Keratinocyte (primary cell): ENCODE measurements at regions not wholly inside any gene's neighbourhood (a gene's known extent, or its start where the extent isn't known, plus 50 kb on each side); places are given as distances from the start of the nearest gene placed in this dataset.

Experiments used
- DNase-seq: peaks from one replicate; pipeline ENCODE4 v3.0.0-alpha.2; 2011; ENCODE audit warnings: low read depth, missing footprints, low spot score
- FAIRE-seq: peaks from 2 replicates; lab custom pipeline; 2011; peaks lifted over from hg19 to GRCh38; lab: Jason Lieb, UNC
- H2AFZ ChIP-seq: 2 replicates; pipeline ENCODE4 v1.6.0; 2012; ENCODE audit warnings: low read length, control low read depth, inconsistent platforms; ENCODE audit not compliant: control insufficient read depth
- H3K27ac ChIP-seq: 2 replicates; pipeline ENCODE4 v1.5.1; 2011; ENCODE audit warnings: low read length; ENCODE audit not compliant: control insufficient read depth, insufficient read depth
- H3K27me3 ChIP-seq: 3 replicates; pipeline ENCODE4 v1.6.0; 2011; ENCODE audit warnings: low read length; ENCODE audit not compliant: control insufficient read depth, insufficient read depth; ENCODE audit errors: extremely low read depth
- H3K36me3 ChIP-seq, 2 experiments: 2 replicates in 1 of 2; 3 replicates in 1 of 2; pipeline ENCODE4 v1.5.1; 2011; ENCODE audit warnings: low read length in 2 of 2, mild to moderate bottlenecking in 1 of 2; ENCODE audit not compliant: control insufficient read depth in 2 of 2, insufficient read depth in 2 of 2; ENCODE audit errors: extremely low read depth in 1 of 2
- H3K4me1 ChIP-seq: 3 replicates; pipeline ENCODE4 v1.5.1; 2011; ENCODE audit warnings: low read length; ENCODE audit not compliant: control insufficient read depth, insufficient read depth; ENCODE audit errors: extremely low read depth
- H3K4me2 ChIP-seq: 3 replicates; pipeline ENCODE4 v1.6.0; 2011; ENCODE audit warnings: low read depth, low read length; ENCODE audit not compliant: control insufficient read depth, insufficient read depth; ENCODE audit errors: extremely low read depth
- H3K4me3 ChIP-seq, 3 experiments: fragments of 200-600 bp in 1 of 3; sonication (generic) in 1 of 3; 2 replicates in 2 of 3; 3 replicates in 1 of 3; pipeline ENCODE4 v1.5.1; 2011 to 2016; ENCODE audit warnings: low read length in 3 of 3, mild to moderate bottlenecking in 3 of 3, control low read depth in 2 of 3, inconsistent platforms in 1 of 3, low read depth in 1 of 3, mixed read lengths in 1 of 3, mixed run types in 1 of 3, moderate library complexity in 1 of 3; ENCODE audit not compliant: control insufficient read depth in 2 of 3, insufficient read depth in 2 of 3; ENCODE audit errors: extremely low read depth in 1 of 3
- H3K79me2 ChIP-seq: 2 replicates; pipeline ENCODE4 v1.6.0; 2012; ENCODE audit warnings: low read length; ENCODE audit not compliant: control insufficient read depth, insufficient read depth
- H3K9ac ChIP-seq: 3 replicates; pipeline ENCODE4 v1.6.0; 2011; ENCODE audit warnings: low read length; ENCODE audit not compliant: control insufficient read depth, insufficient read depth; ENCODE audit errors: extremely low read depth
- H3K9me1 ChIP-seq: 3 replicates; pipeline ENCODE4 v1.6.0; 2011; ENCODE audit warnings: low read length; ENCODE audit not compliant: control insufficient read depth, insufficient read depth; ENCODE audit errors: extremely low read depth
- H3K9me3 ChIP-seq: 2 replicates; pipeline ENCODE4 v1.5.1; 2012; ENCODE audit warnings: low read depth, low read length; ENCODE audit not compliant: control insufficient read depth
- H4K20me1 ChIP-seq: 3 replicates; pipeline ENCODE4 v1.6.0; 2011; ENCODE audit warnings: low read length; ENCODE audit not compliant: control insufficient read depth, insufficient read depth; ENCODE audit errors: extremely low read depth
- EZH2 ChIP-seq: IDR thresholded peaks from one replicate; pipeline ENCODE4 v1.6.1; 2012; ENCODE audit warnings: inconsistent platforms, mild to moderate bottlenecking, low read length, moderate library complexity
- dilution Hi-C: fragments of 300-500 bp; cut with MboI; formaldehyde crosslinking; loops from one replicate; pipeline ENCODE4 v1.7.0; 2020; ENCODE audit warnings: low sequenced_read_pairs; ENCODE audit not compliant: extremely low pct_ligation_motif_present
- TF ChIP-seq, protein P1 (sequence below), 3 experiments: IDR thresholded peaks in 1 of 3; conservative IDR thresholded peaks in 1 of 3; optimal IDR thresholded peaks in 1 of 3; 2 replicates in 2 of 3; 3 replicates in 1 of 3; pipeline versions ENCODE3 to v1.5.1; 2011; ENCODE audit warnings: low read length in 3 of 3, mild to moderate bottlenecking in 3 of 3, moderate library complexity in 2 of 3, control low read depth in 1 of 3, inconsistent platforms in 1 of 3; ENCODE audit not compliant: insufficient read depth in 2 of 3; ENCODE audit errors: extremely low read depth in 1 of 3

DNA sequence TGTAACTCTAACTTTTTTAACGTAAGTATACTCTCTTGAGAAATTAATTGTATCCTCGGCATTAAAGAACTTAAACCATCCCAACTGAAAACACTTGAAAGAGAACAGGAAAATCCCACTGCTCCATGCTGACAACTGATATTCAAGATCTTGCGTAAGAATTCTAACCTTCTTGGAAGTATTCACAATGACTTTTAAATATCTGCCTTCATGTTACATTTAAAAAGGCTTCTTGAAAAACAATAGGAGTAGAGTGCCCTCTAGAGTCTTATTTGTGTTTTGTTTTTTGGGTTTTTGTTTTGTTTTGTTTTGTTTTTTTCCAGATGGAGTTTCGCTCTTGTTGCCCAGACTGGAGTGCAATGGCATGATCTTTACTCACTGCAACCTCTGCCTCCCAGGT is 65.4 kb upstream of the DNAJC10 start:
- H3K36me3 ChIP-seq: no peaks in the 10 kb centered on the region
- no peak overlapping the region for H2AFZ ChIP-seq
- no peaks in the 10 kb centered on the region for H3K79me2 ChIP-seq
- no peaks in the 10 kb centered on the region for H4K20me1 ChIP-seq
- no peak overlapping the region for H3K4me3 ChIP-seq
- dilution Hi-C loops: loop anchor here (25.0 kb wide), 1 partner anchor 463 kb away; no protein-coding TSS in a partner anchor
- no peaks in the 10 kb centered on the region for H3K9me3 ChIP-seq
- DNase-seq: no peak
- no peak overlapping the region for H3K27ac ChIP-seq
- no peak overlapping the region for H3K4me2 ChIP-seq
- H3K4me1 ChIP-seq: no peaks in the 10 kb centered on the region
- FAIRE-seq: no peak
- no peak overlapping the region for H3K9ac ChIP-seq
- no peaks in the 10 kb centered on the region for H3K9me1 ChIP-seq
- TF ChIP-seq EZH2: no peak
- TF ChIP-seq, protein P1, sequence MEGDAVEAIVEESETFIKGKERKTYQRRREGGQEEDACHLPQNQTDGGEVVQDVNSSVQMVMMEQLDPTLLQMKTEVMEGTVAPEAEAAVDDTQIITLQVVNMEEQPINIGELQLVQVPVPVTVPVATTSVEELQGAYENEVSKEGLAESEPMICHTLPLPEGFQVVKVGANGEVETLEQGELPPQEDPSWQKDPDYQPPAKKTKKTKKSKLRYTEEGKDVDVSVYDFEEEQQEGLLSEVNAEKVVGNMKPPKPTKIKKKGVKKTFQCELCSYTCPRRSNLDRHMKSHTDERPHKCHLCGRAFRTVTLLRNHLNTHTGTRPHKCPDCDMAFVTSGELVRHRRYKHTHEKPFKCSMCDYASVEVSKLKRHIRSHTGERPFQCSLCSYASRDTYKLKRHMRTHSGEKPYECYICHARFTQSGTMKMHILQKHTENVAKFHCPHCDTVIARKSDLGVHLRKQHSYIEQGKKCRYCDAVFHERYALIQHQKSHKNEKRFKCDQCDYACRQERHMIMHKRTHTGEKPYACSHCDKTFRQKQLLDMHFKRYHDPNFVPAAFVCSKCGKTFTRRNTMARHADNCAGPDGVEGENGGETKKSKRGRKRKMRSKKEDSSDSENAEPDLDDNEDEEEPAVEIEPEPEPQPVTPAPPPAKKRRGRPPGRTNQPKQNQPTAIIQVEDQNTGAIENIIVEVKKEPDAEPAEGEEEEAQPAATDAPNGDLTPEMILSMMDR (optimal IDR thresholded peaks at IDR 0.05 in 1 of 3, IDR thresholded peaks at IDR 0.05 in 1 of 3, conservative IDR thresholded peaks at IDR 0.05 in 1 of 3; ENCODE audit: extremely low read depth in 1 of 3, insufficient read depth in 2 of 3, low read length in 3 of 3): peak in 2 of 3 experiments; percentile 9 to 22
- no peaks in the 10 kb centered on the region for H3K27me3 ChIP-seq

DNA sequence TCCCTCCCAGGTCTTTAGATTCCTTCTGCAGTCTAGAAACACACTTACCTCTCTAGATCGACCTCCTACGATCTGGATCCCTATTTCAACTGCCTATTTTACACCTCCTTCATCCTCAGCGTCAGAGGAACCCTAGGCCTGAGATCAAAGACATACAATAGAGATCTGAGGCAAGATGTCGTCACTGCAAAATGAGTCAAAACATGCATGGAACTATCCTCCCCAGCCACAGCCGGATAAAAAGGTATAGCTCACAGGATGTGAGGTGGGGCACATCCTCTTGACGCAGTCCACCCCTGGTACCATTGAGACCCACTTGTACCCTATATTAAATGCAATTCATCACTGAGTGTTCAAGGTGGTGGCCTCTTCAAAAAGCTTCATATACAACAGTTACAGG is 63.7 kb upstream of the DNAJC10 start:
- Histone ChIP-seq H3K27ac (no peak overlapping the region), H3K9me1 (no peaks in the 10 kb centered on the region), H3K4me2 (no peak overlapping the region), H3K27me3 (no peaks in the 10 kb centered on the region), H3K79me2 (no peaks in the 10 kb centered on the region), H3K36me3 (no peaks in the 10 kb centered on the region), H3K4me1 (no peaks in the 10 kb centered on the region), H3K4me3 (no peak overlapping the region), H4K20me1 (no peaks in the 10 kb centered on the region), H3K9ac (no peak overlapping the region), H2AFZ (no peak overlapping the region), H3K9me3 (no peaks in the 10 kb centered on the region)
- FAIRE-seq: no peak
- dilution Hi-C loops: loop anchor here (25.0 kb wide), 1 partner anchor 465 kb away; no protein-coding TSS in a partner anchor
- DNase-seq: no peak
- TF ChIP-seq EZH2: no peak
- TF ChIP-seq, protein P1 (optimal IDR thresholded peaks at IDR 0.05 in 1 of 3, IDR thresholded peaks at IDR 0.05 in 1 of 3, conservative IDR thresholded peaks at IDR 0.05 in 1 of 3; ENCODE audit: extremely low read depth in 1 of 3, insufficient read depth in 2 of 3, low read length in 3 of 3): no peak
